ENCODE measurements at regions not wholly inside any gene's neighbourhood (a gene's known extent, or its start where the extent isn't known, plus 50 kb on each side); places are given as distances from the start of the nearest gene placed in this dataset.

DNA sequence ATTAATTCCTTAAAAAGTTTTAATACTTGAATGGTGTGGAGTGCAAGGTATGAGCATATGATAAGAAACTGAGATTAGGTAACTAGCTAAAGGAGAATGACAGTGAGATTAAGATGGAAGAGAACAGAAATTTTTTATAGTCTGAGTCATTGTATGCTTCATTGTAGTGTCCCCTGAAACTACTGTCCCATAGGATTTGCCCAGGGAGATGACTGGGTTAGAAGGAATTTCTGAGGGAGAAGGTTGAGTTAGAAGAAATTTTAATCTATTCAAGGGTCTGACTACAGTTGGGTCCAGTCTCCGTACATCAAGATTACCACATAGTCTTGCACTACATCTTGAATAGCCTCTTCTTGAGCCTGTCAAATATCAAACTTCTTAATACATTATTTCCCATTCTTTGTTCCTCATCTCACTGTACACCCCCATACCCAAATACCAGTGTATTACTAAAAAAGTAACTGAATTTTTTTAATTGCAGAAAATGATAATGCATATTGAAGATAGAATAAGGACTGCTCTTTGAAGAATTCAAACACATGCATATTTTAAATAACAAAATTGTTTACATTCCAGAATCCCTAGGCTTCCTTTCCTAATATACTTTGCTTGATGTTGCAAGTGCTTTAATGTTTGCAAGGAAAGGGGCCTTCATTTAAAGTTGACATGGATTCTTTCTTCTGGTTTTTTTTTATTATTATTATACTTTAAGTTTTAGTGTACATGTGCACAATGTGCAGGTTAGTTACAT, 314.3 kb upstream of the COL3A1 start:
- TF ChIP-seq, protein P1, sequence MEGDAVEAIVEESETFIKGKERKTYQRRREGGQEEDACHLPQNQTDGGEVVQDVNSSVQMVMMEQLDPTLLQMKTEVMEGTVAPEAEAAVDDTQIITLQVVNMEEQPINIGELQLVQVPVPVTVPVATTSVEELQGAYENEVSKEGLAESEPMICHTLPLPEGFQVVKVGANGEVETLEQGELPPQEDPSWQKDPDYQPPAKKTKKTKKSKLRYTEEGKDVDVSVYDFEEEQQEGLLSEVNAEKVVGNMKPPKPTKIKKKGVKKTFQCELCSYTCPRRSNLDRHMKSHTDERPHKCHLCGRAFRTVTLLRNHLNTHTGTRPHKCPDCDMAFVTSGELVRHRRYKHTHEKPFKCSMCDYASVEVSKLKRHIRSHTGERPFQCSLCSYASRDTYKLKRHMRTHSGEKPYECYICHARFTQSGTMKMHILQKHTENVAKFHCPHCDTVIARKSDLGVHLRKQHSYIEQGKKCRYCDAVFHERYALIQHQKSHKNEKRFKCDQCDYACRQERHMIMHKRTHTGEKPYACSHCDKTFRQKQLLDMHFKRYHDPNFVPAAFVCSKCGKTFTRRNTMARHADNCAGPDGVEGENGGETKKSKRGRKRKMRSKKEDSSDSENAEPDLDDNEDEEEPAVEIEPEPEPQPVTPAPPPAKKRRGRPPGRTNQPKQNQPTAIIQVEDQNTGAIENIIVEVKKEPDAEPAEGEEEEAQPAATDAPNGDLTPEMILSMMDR (IDR thresholded peaks at IDR 0.05): no peak
- TF ChIP-seq POLR2A (IDR thresholded peaks at IDR 0.05) (no peak), POLR2AphosphoS5 (IDR thresholded peaks at IDR 0.05) (no peak)

Data from upper lobe of left lung (tissue), 4 donors.